AG04449 (cell line): ENCODE measurements at regions not wholly inside any gene's neighbourhood (a gene's known extent, or its start where the extent isn't known, plus 50 kb on each side); places are given as distances from the start of the nearest gene placed in this dataset.

Experiments
- CTCF ChIA-PET: fragments of 350-600 bp; formaldehyde crosslinking; extraction: SDS; loops from one replicate; lab custom pipeline; 2021; ENCODE audit warnings: antibody characterized with exemption; lab: Yijun Ruan, JAX
- POLR2A ChIA-PET: fragments of 400-600, 350-600 bp; formaldehyde crosslinking; extraction: SDS; loops from one replicate; lab custom pipeline; 2020; ENCODE audit warnings: antibody characterized with exemption, inconsistent platforms; lab: Yijun Ruan, JAX
- DNase-seq: peaks from one replicate; pipeline ENCODE4 v3.0.0-alpha.2; 2010; ENCODE audit warnings: low read depth, low spot score
- H3K4me3 ChIP-seq: 2 replicates; pipeline ENCODE4 v1.5.1; 2011; ENCODE audit warnings: low read depth, mild to moderate bottlenecking, control low read depth, low read length
- CTCF ChIP-seq: IDR thresholded peaks from one replicate; pipeline ENCODE4 v1.5.1; 2011; ENCODE audit warnings: mild to moderate bottlenecking, moderate library complexity, low read length, control low read depth, inconsistent platforms; ENCODE audit not compliant: insufficient read depth; ENCODE audit errors: missing control alignments

GRCh38 chr14:75341620-75342019 lies 63.0 kb downstream of the FOS start:
- ChIA-PET POLR2A (no interaction called here), CTCF (interaction anchor here (0.7 kb wide), 1 partner anchor 35 kb away, joined by 3 read pairs; no protein-coding TSS in a partner anchor)
- no peak for DNase-seq

DNA sequence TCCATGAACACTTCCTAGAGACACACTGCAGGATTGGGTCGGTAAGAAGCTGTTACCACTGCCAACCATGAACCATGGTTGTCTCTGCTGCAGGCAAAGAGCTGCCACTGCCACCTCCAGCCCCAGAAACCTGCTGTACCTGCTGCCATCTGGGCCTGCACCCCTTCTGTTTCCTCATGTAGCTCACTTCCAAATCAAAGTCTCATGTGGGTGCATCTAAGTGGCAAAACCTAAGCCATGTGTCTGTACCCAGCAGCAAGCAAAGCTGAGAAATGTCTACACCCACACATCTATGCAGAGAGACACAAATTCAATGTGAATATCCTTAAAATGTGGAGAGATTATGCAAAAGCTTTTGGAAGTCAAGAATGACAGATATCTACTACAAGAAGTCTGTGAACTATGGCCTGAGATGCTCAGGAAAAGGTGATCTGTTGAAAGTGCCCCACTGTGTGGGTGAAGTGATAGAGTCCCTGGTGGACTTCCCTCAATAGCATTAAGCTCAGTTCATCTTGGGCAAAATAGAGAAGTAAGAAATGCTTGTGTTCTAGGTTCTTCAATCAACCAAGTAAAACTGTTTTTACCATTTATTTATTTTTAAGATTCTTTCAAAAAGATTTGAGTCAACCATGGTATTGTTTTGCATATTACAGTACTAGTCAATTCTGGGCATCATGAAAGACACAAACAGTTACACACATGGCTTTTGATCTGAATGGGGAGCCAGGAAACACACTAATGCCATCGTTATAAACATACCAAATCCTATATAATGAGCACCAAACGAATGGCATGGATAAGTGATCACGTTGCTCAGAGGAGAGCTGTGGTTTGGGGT lies 64.4 kb downstream of the FOS start:
- ChIA-PET POLR2A (no interaction called here), CTCF (interaction anchor here (0.7 to 1.5 kb wide), 2 partner anchors 34 to 146 kb away, joined by 3 to 4 read pairs; no protein-coding TSS in a partner anchor)
- no peak overlapping the region for H3K4me3 ChIP-seq
- TF ChIP-seq CTCF: no peak
- no peak for DNase-seq

More at GRCh38 chr14:75341620-75342019, 63.0 kb downstream of the FOS start:
- H3K4me3 ChIP-seq: no peak overlapping the region
- TF ChIP-seq CTCF: no peak

DNA sequence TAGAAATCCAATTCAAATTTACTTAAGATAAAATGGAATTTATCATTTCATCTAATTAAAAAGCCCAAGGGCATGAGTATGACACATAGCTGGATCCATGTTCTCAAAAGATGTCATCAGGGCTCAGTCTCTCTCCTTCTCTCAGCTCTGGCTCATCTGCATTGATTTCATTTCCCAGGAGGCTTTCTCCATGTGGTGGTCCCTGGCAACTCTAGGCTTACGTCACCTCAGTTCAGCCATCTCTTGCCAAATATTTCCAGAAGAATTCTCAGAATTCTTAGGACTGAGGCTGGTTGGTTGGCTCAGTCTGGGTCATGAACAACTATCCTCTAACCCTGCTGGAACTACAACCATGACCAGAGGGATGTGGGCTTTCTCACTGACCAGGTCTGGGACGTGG lies 65.3 kb downstream of the FOS start:
- POLR2A ChIA-PET: no interaction called here
- no peak overlapping the region for H3K4me3 ChIP-seq
- CTCF ChIA-PET: interaction anchor here (1.5 kb wide), 1 partner anchor 35 kb away, joined by 3 read pairs; no protein-coding TSS in a partner anchor
- TF ChIP-seq CTCF: no peak
- DNase-seq: no peak

GRCh38 chr14:75344411-75344810 lies 65.8 kb downstream of the FOS start:
- no peak for DNase-seq
- H3K4me3 ChIP-seq: no peak overlapping the region
- CTCF ChIA-PET: no interaction called here
- no peak for TF ChIP-seq CTCF
- POLR2A ChIA-PET: no interaction called here

GRCh38 chr14:75350505-75351060 lies 72.0 kb downstream of the FOS start:
- CTCF ChIA-PET: no interaction called here
- no peak for TF ChIP-seq CTCF
- POLR2A ChIA-PET: no interaction called here
- DNase-seq: no peak
- H3K4me3 ChIP-seq: no peak overlapping the region

DNA sequence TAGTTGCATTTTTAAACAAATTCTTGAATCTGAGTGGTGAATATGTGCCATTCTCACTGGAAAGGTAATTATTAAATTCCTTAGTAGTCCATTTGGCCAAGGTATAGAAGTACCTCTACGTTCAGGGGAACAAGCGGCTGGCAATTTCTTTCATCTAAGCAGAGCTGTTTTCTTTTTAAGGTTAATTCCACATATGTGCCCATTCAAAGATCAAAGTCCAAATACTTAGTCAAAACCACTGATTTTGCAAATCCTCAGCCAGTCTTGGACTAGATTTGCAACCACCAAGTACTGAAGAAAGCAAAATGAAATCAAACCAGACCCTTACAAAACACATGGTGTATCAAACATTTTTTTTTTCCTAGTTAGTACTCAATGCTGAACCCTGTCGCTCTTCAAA lies 68.7 kb upstream of the JDP2 start:
- H3K4me3 ChIP-seq: no peak overlapping the region
- ChIA-PET POLR2A (no interaction called here), CTCF (interaction anchor here (0.8 kb wide), 1 partner anchor 9 kb away, joined by 3 read pairs; no protein-coding TSS in a partner anchor)
- TF ChIP-seq CTCF: no peak
- DNase-seq: no peak
